BE2C (cell line): ENCODE measurements at regions not wholly inside any gene's neighbourhood (a gene's known extent, or its start where the extent isn't known, plus 50 kb on each side); places are given as distances from the start of the nearest gene placed in this dataset.

Experiments
- DNase-seq: peaks from one replicate; pipeline ENCODE4 v3.0.0-alpha.2; 2020
- H3K27me3 ChIP-seq: fragments of 250-450 bp; sonication (Bioruptor Pico); 2 replicates; pipeline ENCODE4 v1.5.1; 2020; ENCODE audit warnings: mild to moderate bottlenecking
- H3K36me3 ChIP-seq: fragments of 250-450 bp; sonication (Bioruptor Pico); 2 replicates; pipeline ENCODE4 v1.5.1; 2020; ENCODE audit warnings: mild to moderate bottlenecking
- H3K4me1 ChIP-seq: fragments of 250-450 bp; sonication (Bioruptor Pico); 2 replicates; pipeline ENCODE4 v1.5.1; 2020
- H3K4me3 ChIP-seq: 2 replicates; pipeline ENCODE4 v1.5.1; 2011; ENCODE audit warnings: low read depth, low read length
- H3K9me3 ChIP-seq: fragments of 250-450 bp; sonication (Bioruptor Pico); 2 replicates; pipeline ENCODE4 v1.5.1; 2020
- TF ChIP-seq, protein P1 (sequence below): IDR thresholded peaks from 2 replicates; pipeline ENCODE4 v1.5.1; 2012; ENCODE audit warnings: mild to moderate bottlenecking, low read depth, low read length

DNA sequence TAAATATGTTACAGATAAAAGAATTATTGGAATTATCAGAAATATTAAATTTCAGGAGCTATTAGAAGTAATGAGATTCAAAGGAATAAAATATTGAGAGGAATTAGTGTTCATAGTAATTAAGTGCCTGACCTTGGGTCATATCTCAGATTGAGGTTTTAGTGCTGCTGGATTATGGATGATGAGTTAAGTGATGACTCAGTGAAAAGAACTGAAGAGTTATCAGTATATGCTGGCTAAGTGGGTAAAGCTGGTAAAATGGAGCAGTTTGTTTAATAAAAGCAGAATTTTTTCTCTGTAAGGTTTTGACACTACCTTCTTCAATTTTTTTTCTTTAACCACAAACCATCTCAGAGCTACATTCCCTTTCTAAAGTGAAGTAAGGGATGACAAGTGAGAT lies 206.7 kb downstream of the MANEA start:
- Histone ChIP-seq H3K4me3 (no peak overlapping the region), H3K27me3 (no peaks in the 10 kb centered on the region), H3K9me3 (no peaks in the 10 kb centered on the region), H3K4me1 (no peaks in the 10 kb centered on the region), H3K36me3 (no peaks in the 10 kb centered on the region)
- TF ChIP-seq, protein P1, sequence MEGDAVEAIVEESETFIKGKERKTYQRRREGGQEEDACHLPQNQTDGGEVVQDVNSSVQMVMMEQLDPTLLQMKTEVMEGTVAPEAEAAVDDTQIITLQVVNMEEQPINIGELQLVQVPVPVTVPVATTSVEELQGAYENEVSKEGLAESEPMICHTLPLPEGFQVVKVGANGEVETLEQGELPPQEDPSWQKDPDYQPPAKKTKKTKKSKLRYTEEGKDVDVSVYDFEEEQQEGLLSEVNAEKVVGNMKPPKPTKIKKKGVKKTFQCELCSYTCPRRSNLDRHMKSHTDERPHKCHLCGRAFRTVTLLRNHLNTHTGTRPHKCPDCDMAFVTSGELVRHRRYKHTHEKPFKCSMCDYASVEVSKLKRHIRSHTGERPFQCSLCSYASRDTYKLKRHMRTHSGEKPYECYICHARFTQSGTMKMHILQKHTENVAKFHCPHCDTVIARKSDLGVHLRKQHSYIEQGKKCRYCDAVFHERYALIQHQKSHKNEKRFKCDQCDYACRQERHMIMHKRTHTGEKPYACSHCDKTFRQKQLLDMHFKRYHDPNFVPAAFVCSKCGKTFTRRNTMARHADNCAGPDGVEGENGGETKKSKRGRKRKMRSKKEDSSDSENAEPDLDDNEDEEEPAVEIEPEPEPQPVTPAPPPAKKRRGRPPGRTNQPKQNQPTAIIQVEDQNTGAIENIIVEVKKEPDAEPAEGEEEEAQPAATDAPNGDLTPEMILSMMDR, result no peak
- DNase-seq, result no peak

DNA sequence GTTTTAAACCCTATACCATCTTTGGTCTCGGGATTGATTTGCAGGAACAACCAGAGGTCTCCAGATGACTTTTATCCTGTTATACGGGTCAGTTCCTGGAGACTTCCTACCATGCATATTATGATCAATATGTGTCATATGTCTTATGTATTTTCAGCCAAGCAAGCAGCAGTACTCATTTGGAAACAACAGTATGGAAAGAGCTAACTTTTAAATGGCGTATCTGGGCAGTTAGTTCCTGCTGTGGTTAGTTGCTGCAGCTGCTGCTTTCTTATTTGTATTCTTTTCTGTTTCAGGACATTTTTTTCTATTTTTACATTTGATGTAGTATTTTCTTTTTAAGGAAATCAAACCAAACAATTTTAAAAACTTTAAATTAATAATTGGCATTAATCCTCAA lies 207.5 kb downstream of the MANEA start:
- TF ChIP-seq, protein P1, result no peak
- Histone ChIP-seq H3K4me3 (no peak overlapping the region), H3K9me3 (no peaks in the 10 kb centered on the region), H3K27me3 (no peaks in the 10 kb centered on the region), H3K36me3 (no peaks in the 10 kb centered on the region), H3K4me1 (no peaks in the 10 kb centered on the region)
- no peak for DNase-seq

DNA sequence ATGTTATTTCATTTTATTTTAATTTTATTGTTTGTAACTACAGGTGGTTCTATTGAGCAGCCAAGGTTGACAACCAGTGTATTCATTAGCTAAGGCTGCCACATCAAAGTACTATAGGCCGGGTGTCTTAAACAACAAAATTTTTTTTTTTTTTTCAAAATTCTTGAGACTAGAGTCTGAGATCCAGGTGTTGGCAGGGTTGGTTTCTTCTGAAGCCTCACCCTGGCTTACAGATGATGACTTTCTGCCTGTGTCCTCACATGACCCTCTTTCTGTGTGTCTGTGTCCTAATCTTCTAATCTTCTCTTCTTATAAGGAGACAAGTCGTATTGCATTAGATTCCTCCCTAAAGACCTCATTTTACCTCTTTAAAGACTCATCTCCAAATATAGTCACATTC lies 208.4 kb downstream of the MANEA start:
- H3K4me1 ChIP-seq, result no peaks in the 10 kb centered on the region
- H3K9me3 ChIP-seq, result no peaks in the 10 kb centered on the region
- DNase-seq, result no peak
- no peaks in the 10 kb centered on the region for H3K27me3 ChIP-seq
- H3K36me3 ChIP-seq, result no peaks in the 10 kb centered on the region
- TF ChIP-seq, protein P1, result no peak
- H3K4me3 ChIP-seq, result no peak overlapping the region

DNA sequence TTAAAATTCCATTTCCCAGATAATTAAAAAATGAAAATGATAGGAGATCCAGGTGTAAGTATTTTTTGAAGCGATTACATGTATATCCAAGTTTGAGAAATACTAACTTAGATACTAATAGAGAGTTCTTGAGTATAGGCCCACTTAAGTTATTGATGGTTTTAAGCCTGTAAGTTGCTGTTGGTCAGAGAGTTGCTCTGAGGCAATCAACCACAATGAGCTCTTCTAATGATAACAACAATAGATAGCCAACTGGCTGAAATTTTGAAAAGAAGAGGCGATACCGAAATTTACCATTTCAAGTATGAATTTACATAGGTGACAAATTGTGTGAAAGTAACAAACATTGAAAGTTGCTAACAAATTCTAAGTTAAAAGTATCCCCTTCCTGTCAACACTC lies 209.5 kb downstream of the MANEA start:
- Histone ChIP-seq H3K27me3 (no peaks in the 10 kb centered on the region), H3K4me1 (no peaks in the 10 kb centered on the region), H3K36me3 (no peaks in the 10 kb centered on the region), H3K9me3 (no peaks in the 10 kb centered on the region), H3K4me3 (no peak overlapping the region)
- TF ChIP-seq, protein P1, result no peak
- DNase-seq, result no peak

DNA sequence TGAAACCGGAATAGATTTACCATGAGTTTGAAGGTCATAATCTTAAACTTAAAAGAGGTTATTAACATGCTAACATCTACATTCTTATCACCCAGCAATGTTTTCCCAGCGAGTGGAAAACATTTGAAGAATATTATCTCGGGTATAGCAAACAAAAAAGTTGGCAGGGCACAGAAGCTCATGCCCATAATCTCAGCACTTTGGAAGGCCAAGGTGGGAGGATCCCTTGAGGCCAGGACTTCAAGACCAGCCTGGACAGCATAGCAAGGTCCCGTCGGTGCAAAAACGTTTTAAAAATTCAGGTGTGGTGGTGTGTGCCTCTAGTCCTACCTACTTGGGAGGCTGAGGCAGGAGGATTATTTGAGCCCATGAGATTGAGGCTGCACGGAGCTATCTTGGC lies 213.5 kb downstream of the MANEA start:
- Histone ChIP-seq H3K27me3 (no peaks in the 10 kb centered on the region), H3K9me3 (no peaks in the 10 kb centered on the region), H3K36me3 (no peaks in the 10 kb centered on the region), H3K4me1 (no peaks in the 10 kb centered on the region), H3K4me3 (no peak overlapping the region)
- DNase-seq, result no peak
- TF ChIP-seq, protein P1, result no peak

DNA sequence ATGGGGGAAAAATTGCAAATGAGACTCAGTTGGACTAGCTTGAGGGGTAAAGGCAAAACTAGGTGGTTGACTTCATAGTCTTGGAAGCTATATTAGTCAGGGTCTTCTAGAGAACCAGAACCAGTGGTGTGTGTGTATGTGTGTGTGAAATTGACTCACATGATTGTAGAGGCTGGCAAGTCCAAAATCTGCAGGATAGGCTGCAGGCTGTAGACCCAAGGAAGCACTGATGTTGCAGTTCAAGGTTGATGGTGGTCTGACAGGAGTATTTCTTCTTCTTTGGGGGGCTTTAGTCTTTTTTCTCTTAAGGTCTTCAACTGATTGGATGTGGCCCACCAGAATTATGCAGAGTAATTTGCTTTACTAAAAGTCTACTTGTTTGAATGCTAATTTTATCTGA lies 217.4 kb downstream of the MANEA start:
- Histone ChIP-seq H3K36me3 (no peaks in the 10 kb centered on the region), H3K9me3 (no peaks in the 10 kb centered on the region), H3K4me1 (no peaks in the 10 kb centered on the region), H3K27me3 (no peaks in the 10 kb centered on the region), H3K4me3 (no peak overlapping the region)
- DNase-seq, result no peak
- TF ChIP-seq, protein P1, result no peak
